K562 (cell line): ENCODE measurements at regions not wholly inside any gene's neighbourhood (a gene's known extent, or its start where the extent isn't known, plus 50 kb on each side); places are given as distances from the start of the nearest gene placed in this dataset.

Experiments used
- ATAC-seq: fragments of 200-7000 bp; cut with Tn5 transposase; 3 replicates; pipeline ENCODE4 v1.9.1; 2020; ENCODE audit warnings: moderate library complexity
- BruUV-seq: library from RNA; stranded (reverse); fragments of 400-500 nt; replicated peaks from 2 replicates; lab custom pipeline; 2021; lab: Mats Ljungman, UMichigan
- CTCF ChIA-PET: fragments of 300-600 bp; formaldehyde crosslinking; extraction: SDS; loops from one replicate; lab custom pipeline; 2021; ENCODE audit warnings: low intra/inter-chr PET ratio; lab: Yijun Ruan, JAX
- POLR2A ChIA-PET: fragments of 300-600, 350-650 bp; sonication (Branson Sonifier 250); formaldehyde crosslinking; extraction: SDS; loops from one replicate; lab custom pipeline; 2021; ENCODE audit warnings: antibody characterized with exemption, inconsistent platforms; lab: Yijun Ruan, JAX
- DNase-seq, 4 experiments: peaks; one replicate each; pipeline versions ENCODE4 v3.0.0 to v3.0.0-alpha.2; 2011 to 2018; ENCODE audit warnings: low spot score in 3 of 4, mixed read lengths in 3 of 4; ENCODE audit errors: extremely low read depth in 1 of 4
- FAIRE-seq: peaks from 2 replicates; lab custom pipeline; 2011; peaks lifted over from hg19 to GRCh38; lab: Jason Lieb, UNC
- H2AFZ ChIP-seq: 2 replicates; pipeline ENCODE4 v1.6.0; 2011; ENCODE audit warnings: low read depth, low read length, control low read depth, inconsistent platforms
- H3K27ac ChIP-seq: fragments of 200-600 bp; 3 replicates; pipeline ENCODE4 v1.8.0; 2011; ENCODE audit warnings: low read depth, mild to moderate bottlenecking, control low read depth, inconsistent platforms, low read length, moderate library complexity, mixed read lengths; ENCODE audit errors: extremely low read depth
- H3K27me3 ChIP-seq, 2 experiments: fragments of 300-600 bp in 1 of 2; 2 replicates in 1 of 2; 3 replicates in 1 of 2; pipeline versions ENCODE4 v1.6.0 to v1.8.0; 2011; ENCODE audit warnings: inconsistent platforms in 2 of 2, low read length in 2 of 2, mild to moderate bottlenecking in 1 of 2, mixed read lengths in 1 of 2, moderate library complexity in 1 of 2; ENCODE audit not compliant: control insufficient read depth in 2 of 2, insufficient read depth in 2 of 2
- H3K36me3 ChIP-seq: fragments of 300-600 bp; 3 replicates; pipeline ENCODE4 v1.8.0; 2011; ENCODE audit warnings: mild to moderate bottlenecking, low read length, inconsistent platforms; ENCODE audit not compliant: control insufficient read depth, insufficient read depth
- H3K4me1 ChIP-seq, 2 experiments: fragments of 200-600 bp in 1 of 2; replicated peaks in 1 of 2; 2 replicates in 1 of 2; 3 replicates in 1 of 2; pipeline versions ENCODE4 v1.5.1 to v1.8.0; 2011; ENCODE audit warnings: inconsistent platforms in 2 of 2, low read length in 2 of 2, mild to moderate bottlenecking in 1 of 2, mixed read lengths in 1 of 2, moderate library complexity in 1 of 2; ENCODE audit not compliant: control insufficient read depth in 2 of 2, insufficient read depth in 2 of 2
- H3K4me2 ChIP-seq: 2 replicates; pipeline ENCODE4 v1.6.1; 2011; ENCODE audit warnings: low read length, control low read depth, inconsistent platforms, mixed read lengths; ENCODE audit not compliant: insufficient read depth
- H3K4me3 ChIP-seq: fragments of 200-600 bp; sonication (generic), shearing (Covaris generic); 2 replicates; pipeline ENCODE4 v1.5.1; 2016; ENCODE audit warnings: control low read depth, inconsistent platforms
- H3K79me2 ChIP-seq: fragments of 200-600 bp; 3 replicates; pipeline ENCODE4 v1.8.0; 2011; ENCODE audit warnings: low read length, inconsistent platforms; ENCODE audit not compliant: control insufficient read depth, insufficient read depth
- H3K9ac ChIP-seq, 2 experiments: 2 replicates each; pipeline versions ENCODE4 v1.6.0 to v1.6.1; 2011; ENCODE audit warnings: low read depth in 2 of 2, low read length in 2 of 2, control low read depth in 1 of 2, inconsistent platforms in 1 of 2, mild to moderate bottlenecking in 1 of 2, mixed read lengths in 1 of 2; ENCODE audit not compliant: insufficient read depth in 1 of 2
- H3K9me1 ChIP-seq: one replicate; pipeline ENCODE4 v1.6.0; 2011; ENCODE audit warnings: inconsistent platforms, mild to moderate bottlenecking, low read length, moderate library complexity; ENCODE audit not compliant: control insufficient read depth, insufficient read depth
- H3K9me3 ChIP-seq: replicated peaks from 2 replicates; pipeline ENCODE4 v1.5.1; 2011; ENCODE audit warnings: low read depth, low read length, inconsistent platforms; ENCODE audit not compliant: control insufficient read depth, insufficient read depth
- H4K20me1 ChIP-seq: replicated peaks from 2 replicates; pipeline ENCODE4 v1.6.1; 2011; ENCODE audit warnings: low read length, inconsistent platforms, mixed read lengths; ENCODE audit not compliant: control insufficient read depth, insufficient read depth
- CBFA2T2 ChIP-seq: fragments of 450-650 bp; conservative IDR thresholded peaks from 2 replicates; pipeline ENCODE4 v1.6.1; 2017; ENCODE audit warnings: mild to moderate bottlenecking
- ETS2 ChIP-seq: IDR thresholded peaks from 2 replicates; pipeline ENCODE4 v1.6.1; 2016; ENCODE audit warnings: borderline replicate concordance, missing genetic modification characterization, mild to moderate bottlenecking, moderate library complexity, missing compliant biosample characterization; ENCODE audit not compliant: poor library complexity, severe bottlenecking
- FOXP1 ChIP-seq: sonication (generic); formaldehyde crosslinking; IDR thresholded peaks from 2 replicates; pipeline ENCODE4 v1.8.0; 2022; ENCODE audit warnings: mild to moderate bottlenecking, missing genetic modification reagents
- HBP1 ChIP-seq: fragments of 450-650 bp; formaldehyde crosslinking; IDR thresholded peaks from 2 replicates; pipeline ENCODE4 v1.4.0; 2022; ENCODE audit warnings: missing genetic modification characterization
- ID3 ChIP-seq, 2 experiments: fragments of 250-450 bp in 1 of 2; fragments of 450-650 bp in 1 of 2; sonication (Bioruptor Pico) in 1 of 2; IDR thresholded peaks; 2 replicates each; pipeline versions ENCODE4 v1.6.1 to v1.8.0; 2016 to 2021; ENCODE audit warnings: mild to moderate bottlenecking in 2 of 2, moderate library complexity in 2 of 2, missing compliant biosample characterization in 1 of 2, missing genetic modification characterization in 1 of 2
- LARP7 ChIP-seq: fragments of 450-650 bp; IDR thresholded peaks from 2 replicates; pipeline ENCODE4 v1.6.1; 2016
- MIER1 ChIP-seq: fragments of 450-650 bp; IDR thresholded peaks from 2 replicates; pipeline ENCODE4 v1.6.1; 2016; ENCODE audit warnings: antibody characterized with exemption, mild to moderate bottlenecking, low read depth
- OTX1 ChIP-seq: fragments of 450-650 bp; formaldehyde crosslinking; IDR thresholded peaks from 2 replicates; pipeline ENCODE4 v1.4.0; 2022; ENCODE audit warnings: mild to moderate bottlenecking
- RBM34 ChIP-seq: fragments of 200-400 bp; formaldehyde crosslinking; IDR thresholded peaks from 2 replicates; pipeline ENCODE4 v1.6.1; 2018; ENCODE audit warnings: low read length, borderline replicate concordance; ENCODE audit not compliant: insufficient read depth
- THRB ChIP-seq: fragments of 450-650 bp; formaldehyde crosslinking; conservative IDR thresholded peaks from 2 replicates; pipeline ENCODE4 v1.4.0; 2022; ENCODE audit warnings: mild to moderate bottlenecking, missing genetic modification characterization
- XRCC4 ChIP-seq: IDR thresholded peaks from one replicate; pipeline ENCODE4 v1.6.1; 2011; ENCODE audit not compliant: insufficient read depth, insufficient read length; ENCODE audit errors: extremely low read depth
- YBX1 ChIP-seq: fragments of 450-650 bp; IDR thresholded peaks from 2 replicates; pipeline ENCODE4 v1.7.1; 2016; ENCODE audit warnings: mild to moderate bottlenecking
- ZBTB26 ChIP-seq: fragments of 450-650 bp; formaldehyde crosslinking; IDR thresholded peaks from 2 replicates; pipeline ENCODE4 v1.4.0; 2022; ENCODE audit warnings: missing genetic modification characterization
- ZFP30 ChIP-seq: fragments of 250-450 bp; sonication (Bioruptor Pico); IDR thresholded peaks from 2 replicates; pipeline ENCODE4 v1.8.0; 2022; ENCODE audit warnings: moderate library complexity, mild to moderate bottlenecking, inconsistent platforms, borderline replicate concordance
- ZNF408 ChIP-seq: fragments of 250-450 bp; sonication (Bioruptor Pico); IDR thresholded peaks from 2 replicates; pipeline ENCODE4 v1.4.0; 2020; ENCODE audit warnings: low read depth, mild to moderate bottlenecking, moderate library complexity
- ZNF436 ChIP-seq: fragments of 250-450, 450-650 bp; sonication (Bioruptor Pico); formaldehyde crosslinking; IDR thresholded peaks from 2 replicates; pipeline ENCODE4 v1.7.0; 2020; ENCODE audit warnings: mild to moderate bottlenecking
- ZNF512 ChIP-seq: IDR thresholded peaks from 2 replicates; pipeline ENCODE4 v1.6.1; 2016; ENCODE audit warnings: missing genetic modification characterization, missing compliant biosample characterization
- WGBS: fragments of 100-300 bp; shearing (Covaris generic); methylation state at CpG from one replicate; pipeline ENCODE4 v1.1.6; 2016; ENCODE audit warnings: low coverage, mixed read lengths; ENCODE audit not compliant: insufficient coverage; ENCODE audit errors: missing lambda C conversion rate; 5-methylcytosine and 5-hydroxymethylcytosine counted together
- in situ Hi-C: fragments of 300-500 bp; cut with MboI; formaldehyde crosslinking; loops from 4 replicates; pipeline ENCODE4 v1.15.0; 2018; ENCODE audit warnings: inconsistent platforms, mixed read lengths
- intact Hi-C: fragments of 100-400 bp; cut with micrococcal nuclease; formaldehyde crosslinking; loops from 2 replicates; pipeline ENCODE4 v1.14.2; 2022

GRCh38 chr10:21423338-21423737, 102.1 kb downstream of the SKIDA1 start:
- H3K4me3 ChIP-seq = no peak overlapping the region
- H3K9me3 ChIP-seq = no peaks in the 10 kb centered on the region
- H4K20me1 ChIP-seq = no peaks in the 10 kb centered on the region
- H3K79me2 ChIP-seq = no peaks in the 10 kb centered on the region
- 7% methylated on average over 2 of the region's 2 CpGs for WGBS
- H3K4me2 ChIP-seq = no peak overlapping the region
- peaks cover 5 to 27% of the 10 kb centered on the region in 2 experiments; a peak in 4 of 5 replicates for H3K27me3 ChIP-seq
- H3K4me1 ChIP-seq = no peaks in the 10 kb centered on the region
- no peak overlapping the region for H2AFZ ChIP-seq
- no peak overlapping the region for H3K27ac ChIP-seq
- H3K9me1 ChIP-seq = no peaks in the 10 kb centered on the region
- FAIRE-seq (no peak), ATAC-seq (no peak), DNase-seq (no peak)
- in situ Hi-C loops (no loop called here), intact Hi-C loops (no loop called here)
- H3K9ac ChIP-seq = no peak overlapping the region
- CTCF ChIA-PET = no interaction called here
- POLR2A ChIA-PET = interaction anchor here (0.5 to 0.8 kb wide), 3 partner anchors 31 to 448 kb away, joined by 3 to 4 read pairs (median 3); no protein-coding TSS in a partner anchor
- BruUV-seq = no TSS peak
- no peaks in the 10 kb centered on the region for H3K36me3 ChIP-seq
- TF ChIP-seq ZBTB26 (CRISPR knock-in tag) = peak; percentile 87; the same call in 1 of the 2 replicates
- TF ChIP-seq FOXP1 = no peak
- TF ChIP-seq LARP7 = no peak
- TF ChIP-seq ZNF512 (tag) = peak; percentile 66
- TF ChIP-seq HBP1 (CRISPR knock-in tag) = 0 out of 2 replicates have a peak, but pooled peaks have one; percentile 39
- no peak for TF ChIP-seq ID3 (CRISPR knock-in tag; IDR thresholded peaks at IDR 0.05)
- no peak for TF ChIP-seq ID3 (tag; IDR thresholded peaks at IDR 0.05)
- no peak for TF ChIP-seq ZFP30 (CRISPR knock-in tag)
- TF ChIP-seq ETS2 = no peak
- TF ChIP-seq THRB (CRISPR knock-in tag) = peak; percentile 72; the same call in 1 of the 2 replicates
- TF ChIP-seq CBFA2T2 = no peak
- no peak for TF ChIP-seq ZNF408
- no peak for TF ChIP-seq XRCC4
- TF ChIP-seq MIER1 = no peak
- 0 out of 2 replicates have a peak, but pooled peaks have one; percentile 37 for TF ChIP-seq OTX1 (CRISPR knock-in tag)
- TF ChIP-seq RBM34 = no peak
- TF ChIP-seq ZNF436 = no peak
- no peak for TF ChIP-seq YBX1
